ENCODE measurements at regions not wholly inside any gene's neighbourhood (a gene's known extent, or its start where the extent isn't known, plus 50 kb on each side); places are given as distances from the start of the nearest gene placed in this dataset.

- DNase-seq: no peak
Observed at GRCh38 chr13:76157926-76158325, 521.8 kb downstream of the LMO7 start.

GRCh38 chr13:76153239-76153638 is 517.1 kb downstream of the LMO7 start:
- DNase-seq: no peak

- DNase-seq: no peak
Observed at GRCh38 chr13:76148926-76149325, 512.8 kb downstream of the LMO7 start.

- DNase-seq: no peak
Observed at GRCh38 chr13:76148374-76148773, 512.2 kb downstream of the LMO7 start.

- no peak for DNase-seq
Observed at GRCh38 chr13:76132532-76132931, 496.4 kb downstream of the LMO7 start.

- no peak for DNase-seq
Observed at GRCh38 chr13:76131551-76131950, 495.4 kb downstream of the LMO7 start.

- no peak for DNase-seq
Observed at GRCh38 chr13:76129305-76130000, 493.3 kb downstream of the LMO7 start.

GRCh38 chr13:76127922-76128321 is 491.8 kb downstream of the LMO7 start:
- no peak for DNase-seq

- no peak for DNase-seq
Observed at GRCh38 chr13:76123548-76123947, 487.4 kb downstream of the LMO7 start.

GRCh38 chr13:76116751-76117360 is 480.7 kb downstream of the LMO7 start:
- DNase-seq: no peak

GRCh38 chr13:76106763-76107162 is 470.6 kb downstream of the LMO7 start:
- DNase-seq: no peak

- no peak for DNase-seq
Observed at GRCh38 chr13:76094645-76095044, 458.5 kb downstream of the LMO7 start.

GRCh38 chr13:76091076-76091475 is 454.9 kb downstream of the LMO7 start:
- DNase-seq: no peak

GRCh38 chr13:76086729-76087128 is 450.6 kb downstream of the LMO7 start:
- DNase-seq: no peak

GRCh38 chr13:76067850-76068249 is 431.7 kb downstream of the LMO7 start:
- no peak for DNase-seq

- DNase-seq: no peak
Observed at GRCh38 chr13:76053181-76053580, 417.1 kb downstream of the LMO7 start.

- DNase-seq: no peak
Observed at GRCh38 chr13:76049376-76049746, 413.2 kb downstream of the LMO7 start.

- no peak for DNase-seq
Observed at GRCh38 chr13:76048675-76049375, 412.7 kb downstream of the LMO7 start.

- DNase-seq: no peak
Observed at GRCh38 chr13:76048131-76048530, 412.0 kb downstream of the LMO7 start.

- DNase-seq: no peak
Observed at GRCh38 chr13:76043874-76044273, 407.7 kb downstream of the LMO7 start.

GRCh38 chr13:76038920-76039716 is 403.0 kb downstream of the LMO7 start:
- DNase-seq: no peak

GRCh38 chr13:76036176-76036575 is 400.0 kb downstream of the LMO7 start:
- DNase-seq: no peak

- no peak for DNase-seq
Observed at GRCh38 chr13:76035711-76036110, 399.6 kb downstream of the LMO7 start.

- no peak for DNase-seq
Observed at GRCh38 chr13:76029706-76030105, 393.6 kb downstream of the LMO7 start.

All from bone marrow (tissue), 2 donors.